ENCODE measurements at regions not wholly inside any gene's neighbourhood (a gene's known extent, or its start where the extent isn't known, plus 50 kb on each side); places are given as distances from the start of the nearest gene placed in this dataset.

GRCh38 chr5:133818869-133819600 is 149.4 kb downstream of the C5orf15 start:
- in situ Hi-C loops (cut with MboI; ENCODE audit: low pct_unique_long_range_greater_than_20kb, low sequenced_read_pairs, unreplicated experiment): no loop called here
- no peak for TF ChIP-seq CTCF (IDR thresholded peaks at IDR 0.05; ENCODE audit: extremely low read depth, insufficient read depth, missing control alignments)
- DNase-seq (ENCODE audit: low spot score): no peak

- DNase-seq (ENCODE audit: low spot score): no peak
- in situ Hi-C loops (cut with MboI; ENCODE audit: low pct_unique_long_range_greater_than_20kb, low sequenced_read_pairs, unreplicated experiment): no loop called here
- TF ChIP-seq CTCF (IDR thresholded peaks at IDR 0.05; ENCODE audit: extremely low read depth, insufficient read depth, missing control alignments): no peak
Observed at GRCh38 chr5:133818031-133818431, 150.4 kb downstream of the C5orf15 start.

- no peak for TF ChIP-seq CTCF (IDR thresholded peaks at IDR 0.05; ENCODE audit: extremely low read depth, insufficient read depth, missing control alignments)
- in situ Hi-C loops (cut with MboI; ENCODE audit: low pct_unique_long_range_greater_than_20kb, low sequenced_read_pairs, unreplicated experiment): no loop called here
- no peak for DNase-seq (ENCODE audit: low spot score)
Observed at GRCh38 chr5:133817456-133817855, 151.0 kb downstream of the C5orf15 start.

- no peak for DNase-seq (ENCODE audit: low spot score)
- in situ Hi-C loops (cut with MboI; ENCODE audit: low pct_unique_long_range_greater_than_20kb, low sequenced_read_pairs, unreplicated experiment): no loop called here
- no peak for TF ChIP-seq CTCF (IDR thresholded peaks at IDR 0.05; ENCODE audit: extremely low read depth, insufficient read depth, missing control alignments)
Observed at GRCh38 chr5:133816791-133817190, 151.6 kb downstream of the C5orf15 start.

GRCh38 chr5:133814152-133814551 is 154.3 kb downstream of the C5orf15 start:
- DNase-seq (ENCODE audit: low spot score): no peak
- TF ChIP-seq CTCF (IDR thresholded peaks at IDR 0.05; ENCODE audit: extremely low read depth, insufficient read depth, missing control alignments): no peak
- in situ Hi-C loops (cut with MboI; ENCODE audit: low pct_unique_long_range_greater_than_20kb, low sequenced_read_pairs, unreplicated experiment): no loop called here

- no peak for TF ChIP-seq CTCF (IDR thresholded peaks at IDR 0.05; ENCODE audit: extremely low read depth, insufficient read depth, missing control alignments)
- no peak for DNase-seq (ENCODE audit: low spot score)
- in situ Hi-C loops (cut with MboI; ENCODE audit: low pct_unique_long_range_greater_than_20kb, low sequenced_read_pairs, unreplicated experiment): no loop called here
Observed at GRCh38 chr5:133811168-133811567, 157.3 kb downstream of the C5orf15 start.

Data from GM13977 (cell line).